NCI-H2227 (cell line): ENCODE measurements at regions not wholly inside any gene's neighbourhood (a gene's known extent, or its start where the extent isn't known, plus 50 kb on each side); places are given as distances from the start of the nearest gene placed in this dataset.

Experiments
- DNase-seq: peaks from one replicate; lab custom pipeline; 2025; ENCODE audit not compliant: unreplicated experiment; lab: John Stamatoyannopoulos, UW

DNA sequence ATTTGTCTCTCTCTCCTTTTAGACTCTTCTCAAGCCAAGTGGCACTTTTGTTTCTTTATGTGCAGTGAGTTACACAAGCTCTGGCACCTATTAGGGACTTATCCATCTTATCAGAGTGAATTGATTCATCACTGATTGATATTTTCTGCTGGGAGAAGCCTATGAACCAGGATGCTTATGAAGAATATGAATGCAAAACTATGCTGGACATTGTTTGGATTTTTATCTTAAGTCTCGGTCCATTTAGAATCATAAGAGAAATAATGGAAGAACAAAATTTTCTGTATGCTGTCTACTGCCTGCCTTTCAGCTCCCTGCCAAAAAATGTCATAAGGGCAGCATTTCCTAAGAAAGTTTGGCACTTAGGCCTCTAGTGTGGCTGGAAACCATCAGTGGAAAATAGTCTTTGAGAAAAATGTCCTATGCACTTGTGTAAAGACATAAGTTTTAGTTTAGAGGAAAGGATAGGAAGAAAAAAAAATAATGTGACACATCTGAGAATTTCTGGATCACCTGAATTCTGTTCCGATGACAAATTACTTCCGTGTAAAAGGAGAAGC, 365.7 kb upstream of the MAD2L1 start:
- DNase-seq = no peak

DNA sequence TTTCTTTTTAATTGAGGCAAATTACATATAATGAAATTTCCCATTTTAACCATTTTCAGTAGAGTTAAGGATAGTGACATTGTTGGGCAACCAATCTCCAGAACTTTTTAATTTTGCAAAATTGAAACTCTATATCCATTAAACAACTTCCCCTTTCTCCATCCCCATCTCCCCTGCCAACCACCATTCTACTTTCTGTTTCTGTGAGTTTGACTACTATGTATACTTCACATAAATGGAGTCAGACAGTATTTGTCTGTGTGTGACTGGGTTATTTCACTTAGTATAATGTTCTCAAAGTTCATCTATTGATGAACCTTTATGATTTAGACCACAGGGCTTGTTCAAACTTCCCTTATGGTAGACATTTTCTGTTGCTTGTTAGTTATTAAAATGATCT, 364.5 kb upstream of the MAD2L1 start:
- DNase-seq = no peak

DNA sequence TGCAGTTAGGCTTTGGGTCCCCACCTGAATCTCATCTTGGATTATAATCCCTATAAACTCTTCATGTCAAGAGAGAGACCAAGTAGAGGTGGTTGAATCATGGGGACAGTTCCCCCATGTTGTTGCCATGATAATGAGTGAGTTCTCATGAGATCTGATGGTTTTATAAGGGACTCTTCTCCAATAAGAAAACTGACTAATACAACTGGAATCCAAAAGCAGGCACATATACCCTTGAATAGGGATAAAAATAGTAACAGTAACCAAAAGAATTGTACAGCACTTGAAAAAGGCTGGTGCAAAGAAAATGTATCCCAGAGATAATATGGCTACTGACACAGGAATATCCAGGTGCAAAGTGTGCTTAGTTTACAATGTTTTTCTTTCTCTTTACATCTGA, 351.5 kb upstream of the MAD2L1 start:
- no peak for DNase-seq

DNA sequence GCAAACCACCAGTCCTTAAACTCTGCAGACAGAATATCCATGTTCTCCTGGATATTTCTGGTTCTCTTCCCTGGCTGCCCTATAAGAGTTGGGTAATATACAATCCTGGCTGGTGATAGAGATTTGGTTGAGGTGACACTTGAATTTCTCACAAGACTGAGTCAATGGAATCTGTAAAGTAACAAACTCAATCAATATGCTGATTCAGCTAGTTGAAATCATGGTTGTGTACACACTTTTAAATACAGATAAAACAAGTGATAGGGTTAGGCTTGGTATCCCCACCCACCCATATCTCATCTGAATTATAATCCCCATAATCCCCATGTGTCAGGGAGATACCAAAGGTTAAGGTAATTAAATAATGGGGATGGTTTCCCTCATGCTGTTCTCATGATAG, 349.2 kb upstream of the MAD2L1 start:
- no peak for DNase-seq

DNA sequence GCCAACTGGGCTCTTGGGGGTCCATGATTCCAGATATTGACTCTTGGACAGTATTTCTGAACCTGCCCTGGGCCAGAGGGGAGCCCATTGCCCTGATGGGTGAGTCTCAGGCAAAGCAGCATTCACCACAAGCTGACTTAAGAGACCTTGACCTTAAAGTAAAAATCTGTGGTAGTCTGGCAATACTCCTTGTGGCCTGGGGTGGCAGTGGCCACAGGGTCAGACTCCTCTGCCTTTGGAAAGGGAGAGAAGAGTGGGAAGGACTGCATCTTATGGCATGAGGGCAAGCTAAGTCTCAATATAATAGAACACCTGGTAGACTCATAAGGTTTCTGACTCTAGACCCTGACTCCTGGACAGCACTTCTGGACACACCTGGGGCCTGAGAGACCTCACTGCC, 340.3 kb upstream of the MAD2L1 start:
- no peak for DNase-seq

DNA sequence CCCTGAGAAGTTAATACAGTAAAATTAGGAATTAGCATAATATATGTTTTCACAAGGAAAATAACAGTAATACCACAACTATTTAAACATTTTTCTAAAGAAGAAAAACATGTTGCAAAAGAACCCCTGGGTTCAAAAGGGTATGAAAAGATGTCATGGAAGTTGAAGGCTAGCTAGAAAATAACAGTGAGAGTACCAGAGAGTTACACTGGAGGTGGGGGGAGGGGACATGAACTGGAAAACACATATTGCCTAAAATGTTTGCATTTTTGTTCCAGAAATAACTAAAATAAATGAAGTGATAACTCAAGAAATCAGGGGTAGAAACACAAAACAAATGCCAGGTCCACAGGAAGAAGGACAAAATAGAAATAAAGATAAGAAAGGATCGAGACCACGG, 336.6 kb upstream of the MAD2L1 start:
- DNase-seq = no peak

DNA sequence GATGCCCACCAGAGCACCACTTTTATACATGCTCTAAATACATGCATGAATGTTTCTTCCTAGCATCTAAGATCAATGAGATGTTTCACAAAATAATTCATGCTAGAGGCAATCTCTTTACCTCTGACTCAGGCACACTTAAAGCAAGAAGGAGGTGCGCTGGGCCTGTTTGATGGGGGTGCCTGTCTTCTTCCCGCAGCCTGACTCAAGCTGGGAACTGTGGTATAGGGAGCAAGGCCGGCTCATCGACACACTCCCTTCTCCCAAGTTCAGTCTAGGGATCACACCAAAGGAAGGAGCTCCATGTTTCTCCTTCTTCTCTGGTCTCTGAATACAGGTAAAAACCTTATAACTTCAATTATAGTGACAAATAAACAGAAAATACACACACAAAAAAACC, 333.8 kb upstream of the MAD2L1 start:
- no peak for DNase-seq

DNA sequence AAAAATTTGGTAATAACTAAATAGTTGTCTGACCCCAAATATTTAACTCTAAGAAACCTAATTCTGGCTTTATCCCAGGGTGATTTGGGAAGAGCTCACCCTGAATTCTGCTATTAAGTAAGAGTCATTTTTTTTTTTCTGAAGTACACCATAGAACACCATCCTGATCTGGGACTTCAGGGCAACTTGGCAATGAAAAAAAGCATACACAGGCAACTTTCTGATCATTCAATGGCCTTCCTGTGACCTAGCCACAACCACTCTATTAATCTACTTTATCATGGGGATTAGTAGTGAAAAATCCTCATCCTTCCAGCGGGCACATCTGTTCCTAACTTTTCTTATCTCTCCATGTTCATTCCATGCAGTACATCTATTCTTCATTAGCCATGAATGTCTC, 333.2 kb upstream of the MAD2L1 start:
- no peak for DNase-seq

DNA sequence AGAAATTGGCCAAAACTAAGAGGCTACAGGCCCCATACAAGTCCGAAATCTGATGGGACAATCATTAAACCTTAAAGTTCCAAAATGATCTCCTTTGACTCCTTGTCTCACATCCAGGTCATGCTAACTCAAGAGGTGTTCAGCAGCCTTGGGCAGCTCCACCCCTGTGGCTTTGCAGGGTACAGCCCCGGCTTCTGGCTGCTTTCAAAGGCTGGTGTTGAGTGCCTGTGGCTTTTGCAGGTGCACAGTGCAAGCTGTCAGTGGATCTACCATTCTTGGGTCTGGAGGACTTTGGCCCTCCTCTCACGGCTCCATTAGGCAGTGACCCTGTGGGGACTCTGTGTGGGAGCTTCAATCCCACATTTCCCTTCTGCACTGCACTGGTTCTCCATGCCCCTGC, 329.1 kb upstream of the MAD2L1 start:
- DNase-seq = no peak

DNA sequence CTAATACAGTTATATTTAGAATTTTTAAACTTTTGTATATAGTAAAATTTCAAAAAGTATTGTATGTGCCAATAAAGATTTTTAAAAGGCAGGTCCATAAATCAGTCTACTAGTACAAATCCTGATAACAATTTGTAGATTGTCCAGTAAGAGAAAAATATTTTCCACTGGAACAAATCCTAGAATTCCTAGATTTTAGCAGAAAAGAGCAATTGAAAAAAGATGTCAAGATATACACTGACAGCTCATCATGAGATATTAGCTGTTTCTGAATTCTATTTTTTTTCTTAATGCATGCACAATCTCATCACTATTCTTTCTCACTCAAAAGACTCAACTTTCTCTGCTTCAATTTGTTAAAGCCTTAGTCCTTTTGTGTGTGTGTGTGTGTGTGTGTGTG, 289.2 kb upstream of the MAD2L1 start:
- no peak for DNase-seq

DNA sequence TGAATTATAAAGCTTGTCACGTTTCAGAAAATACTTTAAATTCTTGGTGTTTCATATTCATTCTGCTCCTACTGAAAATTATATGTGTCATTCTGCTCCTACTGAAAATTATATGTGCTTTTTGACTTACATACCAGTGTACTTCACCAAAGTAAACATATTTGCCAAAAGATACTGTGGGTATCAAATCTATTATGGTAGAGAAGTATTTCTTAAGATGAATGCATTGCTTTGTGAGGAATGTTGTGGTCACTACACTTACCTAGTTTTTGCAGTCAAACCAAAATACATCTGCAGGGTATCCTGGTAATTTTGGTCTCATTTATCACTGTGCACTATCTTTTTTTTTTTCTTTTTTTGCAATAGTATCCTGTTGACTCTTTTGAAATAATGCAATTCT, 287.7 kb upstream of the MAD2L1 start:
- DNase-seq = no peak

DNA sequence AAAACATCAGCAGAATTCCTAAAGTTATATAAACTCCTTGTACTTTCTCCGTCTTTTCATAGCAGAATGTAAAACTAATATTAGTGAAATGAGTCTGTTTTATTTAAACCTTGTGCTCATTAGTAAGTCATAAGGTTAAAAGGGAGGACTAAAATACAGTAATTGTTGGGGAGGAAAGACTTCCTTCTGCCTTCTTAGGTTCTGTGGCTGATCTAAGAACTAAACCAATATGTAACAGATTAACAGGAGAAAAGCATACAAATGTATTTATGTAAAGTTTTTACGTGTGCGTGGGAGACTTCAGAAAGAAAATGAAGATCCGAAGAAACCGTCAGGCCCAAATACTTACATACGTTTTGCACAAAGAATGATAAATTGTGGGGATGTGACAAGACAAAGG, 286.6 kb upstream of the MAD2L1 start:
- no peak for DNase-seq

DNA sequence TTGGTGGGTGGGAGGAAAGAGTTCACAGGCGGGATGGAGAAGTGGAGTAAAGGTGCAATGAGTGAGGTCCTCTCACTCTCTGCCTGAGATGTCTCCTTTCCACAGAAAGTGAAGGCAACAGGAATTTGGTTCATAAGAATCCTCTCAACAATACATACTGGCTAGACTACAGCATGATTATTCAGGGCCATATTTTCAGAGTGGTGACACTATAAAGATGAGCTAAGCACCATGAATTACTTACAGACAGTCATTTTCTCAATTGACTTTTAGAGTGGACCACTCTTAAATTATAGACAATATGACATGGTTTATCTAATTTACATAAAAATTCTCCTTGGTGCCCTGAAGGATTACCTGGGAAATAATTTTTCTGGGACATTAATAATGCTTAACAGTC, 286.1 kb upstream of the MAD2L1 start:
- DNase-seq = no peak

DNA sequence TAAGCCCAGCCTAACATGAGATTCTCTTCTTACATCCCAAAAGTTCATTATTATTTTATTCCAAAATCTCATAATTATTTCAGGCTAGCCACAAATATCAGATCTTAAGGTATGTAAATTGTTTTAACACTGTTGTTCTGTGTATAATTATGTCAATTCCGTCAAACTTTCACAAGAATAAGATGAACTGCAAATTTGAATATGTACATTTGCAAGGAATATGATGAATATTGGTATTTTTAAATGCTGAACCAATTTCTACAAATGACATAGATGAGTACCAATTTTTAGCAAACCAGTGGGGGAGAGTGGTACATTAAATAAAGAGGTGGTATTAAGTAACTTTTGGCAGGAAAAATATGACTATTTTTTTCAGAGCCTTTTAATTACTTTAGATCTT, 282.3 kb upstream of the MAD2L1 start:
- DNase-seq = no peak

DNA sequence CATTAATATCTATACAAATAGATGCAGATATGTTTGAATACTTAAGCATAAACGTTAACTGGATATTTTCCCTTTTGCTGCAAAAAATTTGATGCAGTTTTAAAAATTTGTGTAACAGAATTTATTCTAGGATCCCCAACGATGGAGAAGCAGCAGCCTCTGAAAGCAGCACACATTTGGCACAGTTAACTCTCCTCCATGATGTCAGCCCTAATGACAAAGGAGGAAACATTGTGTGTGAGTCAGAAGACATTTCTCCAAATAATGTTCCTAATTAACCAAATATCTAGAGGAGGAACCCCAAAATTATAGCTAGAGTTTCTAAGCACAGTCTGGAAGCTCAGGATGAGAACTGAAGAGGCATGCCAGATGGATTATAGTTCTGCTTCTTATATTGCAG, 281.9 kb upstream of the MAD2L1 start:
- DNase-seq = no peak

DNA sequence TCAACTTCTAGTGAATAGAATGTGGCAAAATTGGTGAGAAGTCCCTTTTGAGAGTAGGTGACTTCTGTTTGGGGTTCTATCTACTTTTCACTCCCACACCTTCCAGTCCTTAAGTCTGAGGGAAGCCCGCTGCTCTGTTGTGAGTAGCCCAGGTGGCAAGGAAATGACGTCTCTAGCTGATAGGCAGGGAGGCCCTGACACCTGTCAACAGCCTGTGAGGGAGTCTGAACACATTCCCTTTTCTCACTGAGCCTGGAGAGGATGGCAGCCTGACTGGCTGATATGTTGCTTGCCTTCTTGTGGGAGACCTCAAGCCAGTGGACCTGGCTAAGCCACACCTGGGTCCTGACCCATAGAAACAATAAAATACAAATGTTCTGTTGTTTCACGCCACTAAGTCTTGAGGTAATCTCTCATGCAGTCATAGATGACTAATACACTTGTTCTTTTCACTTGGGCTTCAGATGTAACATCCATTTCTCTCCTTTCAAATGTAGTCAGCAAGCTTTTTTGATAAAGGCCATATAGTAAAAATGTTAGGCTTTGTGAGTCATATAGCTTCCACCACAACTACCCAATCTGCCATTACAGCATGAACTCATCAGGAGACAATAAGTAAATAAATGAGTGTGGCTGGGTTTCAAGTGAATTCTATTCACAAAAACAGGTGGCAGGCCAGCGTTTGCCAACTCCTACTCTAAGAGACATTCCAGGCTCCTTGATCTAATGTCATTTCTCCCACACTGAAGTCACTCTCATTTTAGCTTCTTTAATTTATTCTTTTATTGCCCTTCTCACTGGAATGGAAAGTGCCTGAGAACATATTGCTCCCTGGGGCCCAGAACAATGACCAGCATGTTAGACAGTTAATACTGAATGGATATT, 265.1 kb upstream of the MAD2L1 start:
- no peak for DNase-seq

DNA sequence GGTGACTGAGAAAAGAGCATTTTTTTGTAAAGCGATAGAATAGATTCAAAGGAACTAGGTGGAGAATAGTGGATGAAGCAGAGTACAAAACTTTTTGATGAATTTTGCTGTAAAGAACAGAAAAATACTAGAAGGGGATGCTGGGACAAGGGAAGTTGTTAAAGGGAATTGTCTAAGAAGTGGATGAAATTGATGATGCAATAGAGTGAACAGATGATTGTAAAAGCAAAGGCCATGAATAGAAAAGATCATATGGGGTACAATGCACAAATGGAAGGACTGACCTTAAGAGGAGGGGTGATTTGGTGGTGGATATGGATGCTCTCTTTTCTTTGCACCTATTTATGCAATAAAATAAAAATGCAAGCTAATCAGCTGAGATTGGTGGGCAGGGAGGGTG, 262.7 kb upstream of the MAD2L1 start:
- DNase-seq = no peak

DNA sequence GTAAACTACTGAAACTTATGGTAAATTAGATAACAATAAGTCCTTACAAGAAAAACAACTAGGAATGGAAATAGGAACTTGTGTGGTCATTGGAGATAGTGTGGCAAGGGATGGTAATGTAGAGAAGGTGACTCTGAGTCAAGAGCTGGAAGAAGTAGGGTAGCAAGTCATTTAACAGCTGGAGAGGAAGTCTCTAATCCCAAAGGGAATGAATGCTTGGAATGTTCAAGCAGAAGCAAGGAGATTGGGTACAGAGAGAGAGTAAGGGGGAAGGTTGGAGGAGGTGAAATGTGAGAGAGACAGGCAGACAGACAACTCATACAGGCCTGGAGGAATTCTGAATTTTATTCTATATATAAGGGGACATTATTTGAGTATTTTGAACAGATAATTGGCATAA, 260.6 kb upstream of the MAD2L1 start:
- DNase-seq = no peak

DNA sequence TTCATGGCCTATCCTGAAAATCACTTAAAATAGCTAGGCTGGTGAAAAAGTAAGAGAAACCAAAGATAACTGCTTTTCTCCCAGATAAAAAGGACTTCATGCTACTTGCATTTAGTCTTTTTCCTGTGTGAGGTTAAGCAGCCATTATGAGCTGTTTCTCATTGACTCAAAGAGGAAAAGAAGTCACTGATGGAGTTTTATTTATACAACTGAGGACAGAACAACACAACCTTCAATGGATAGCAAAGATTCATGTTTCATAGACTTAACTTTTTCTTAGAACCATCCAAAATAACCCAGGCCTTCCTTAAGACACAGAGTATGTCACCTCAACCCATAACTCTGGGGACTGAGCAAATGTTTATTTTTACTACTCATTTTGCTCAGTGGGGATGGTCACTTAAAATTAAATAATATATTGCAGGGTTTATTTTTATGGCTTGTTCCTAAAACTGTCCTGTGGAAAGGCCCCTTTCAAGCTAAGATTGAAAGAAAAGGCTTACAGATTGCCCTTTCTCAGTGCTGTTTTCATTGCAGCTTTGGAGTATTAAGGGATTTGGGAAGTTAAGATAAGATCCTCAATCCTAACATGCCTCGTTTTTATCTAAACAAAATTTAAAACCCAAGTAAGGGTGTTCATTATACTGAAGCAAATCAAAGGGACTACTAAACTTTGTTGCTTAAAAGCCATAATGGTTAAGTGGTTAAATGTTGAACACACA, 252.6 kb upstream of the MAD2L1 start:
- no peak for DNase-seq

DNA sequence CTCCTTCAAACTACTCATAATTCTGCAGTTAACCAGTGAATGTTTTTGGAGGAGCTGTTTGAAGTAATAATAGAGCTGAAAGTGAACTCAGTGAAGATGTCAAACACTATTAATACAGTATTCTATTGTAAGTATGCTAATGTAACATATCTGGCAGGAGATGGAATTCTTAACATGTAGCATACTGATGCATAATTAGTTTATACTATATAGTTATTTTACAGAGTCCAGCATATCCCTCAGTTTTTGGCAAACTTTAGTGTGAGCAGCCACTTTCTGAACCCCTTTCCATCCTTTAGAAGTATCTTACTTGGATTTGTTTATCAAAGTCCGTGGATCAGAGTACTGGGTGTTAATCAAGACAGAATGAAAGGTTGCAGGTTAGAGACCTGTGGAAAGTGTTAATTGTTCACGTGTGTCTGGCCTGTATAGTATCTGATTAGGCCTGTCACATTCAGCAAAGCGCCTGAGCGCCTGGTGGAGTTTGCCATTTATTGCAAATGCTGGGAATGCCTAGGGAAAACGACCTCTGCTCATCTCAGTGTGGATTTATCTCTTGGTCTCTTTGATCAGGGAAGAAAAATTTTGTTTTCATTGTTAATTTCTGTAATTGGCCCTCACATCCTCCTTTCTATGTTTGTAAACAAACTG, 251.7 kb upstream of the MAD2L1 start:
- no peak for DNase-seq

DNA sequence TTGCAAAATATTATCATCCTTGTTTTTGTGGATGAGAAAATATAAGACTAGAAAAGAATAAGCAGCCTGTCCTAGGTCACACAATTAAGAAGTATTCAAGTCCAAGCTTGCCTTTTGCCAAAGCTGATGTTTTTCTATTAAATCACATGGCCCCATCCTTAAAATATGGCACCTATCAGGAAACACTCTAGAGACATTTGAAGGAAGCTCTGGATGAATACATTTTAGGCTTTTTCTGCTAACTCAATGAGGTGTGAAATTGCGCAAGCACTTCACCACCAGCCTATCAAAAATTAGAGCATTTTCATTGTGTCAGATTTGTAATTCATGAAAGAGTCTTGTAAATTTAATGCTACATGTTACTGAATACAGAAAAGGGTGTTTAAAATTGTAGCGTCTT, 251.1 kb upstream of the MAD2L1 start:
- no peak for DNase-seq

DNA sequence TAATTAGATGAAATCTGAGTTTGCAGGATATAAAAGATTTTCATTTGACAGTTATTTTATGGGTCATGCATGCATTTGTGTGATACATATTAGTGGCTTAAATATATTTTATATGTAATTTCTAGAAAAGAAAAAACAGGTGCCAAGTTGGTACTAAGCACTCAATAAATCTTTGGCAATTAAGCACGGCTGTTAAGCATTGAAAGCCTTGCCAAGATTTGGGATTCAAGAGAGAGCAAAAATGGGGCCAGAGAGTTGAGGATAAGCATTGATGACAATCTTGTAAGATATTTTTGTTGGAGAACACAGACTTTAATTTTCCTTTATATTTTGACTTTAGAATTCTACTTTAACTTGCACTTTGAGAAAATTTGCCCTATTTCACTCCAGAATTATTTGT, 249.8 kb upstream of the MAD2L1 start:
- no peak for DNase-seq
